Peyer's patch (tissue), 4 donors: ENCODE measurements at regions not wholly inside any gene's neighbourhood (a gene's known extent, or its start where the extent isn't known, plus 50 kb on each side); places are given as distances from the start of the nearest gene placed in this dataset.

ENCODE experiments used
- DNase-seq, 3 donors: peaks; one replicate each; pipeline ENCODE4 v3.0.0-alpha.2; 2017 to 2019
- H3K27ac ChIP-seq, 4 donors: fragments of 200-600 bp; sonication (generic); one replicate each; pipeline ENCODE4 v1.5.1; 2016 to 2019
- H3K27me3 ChIP-seq, 2 donors: fragments of 200-600 bp; sonication (generic); one replicate each; pipeline ENCODE4 v1.5.1; 2019
- H3K36me3 ChIP-seq, 3 donors: fragments of 200-600 bp; sonication (generic); one replicate each; pipeline ENCODE4 v1.5.1; 2016 to 2019
- H3K4me1 ChIP-seq, 4 donors: fragments of 200-600 bp; sonication (generic); one replicate each; pipeline ENCODE4 v1.5.1; 2016 to 2019
- H3K4me3 ChIP-seq, 4 donors: fragments of 200-600 bp; sonication (generic); 1 replicate in 3 of 4; 2 replicates in 1 of 4; pipeline ENCODE4 v1.5.1; 2016 to 2019; ENCODE audit warnings: mild to moderate bottlenecking in 1 of 4
- H3K9me3 ChIP-seq, 4 donors: fragments of 200-600 bp; sonication (generic); one replicate each; pipeline ENCODE4 v1.5.1; 2016 to 2019; ENCODE audit warnings: mild to moderate bottlenecking in 1 of 4
- POLR2A ChIP-seq, 2 donors: fragments of 450-650 bp; IDR thresholded peaks; one replicate each; pipeline ENCODE4 v1.5.1; 2017; ENCODE audit warnings: antibody characterized with exemption in 2 of 2, mild to moderate bottlenecking in 2 of 2, moderate library complexity in 2 of 2
- TF ChIP-seq, protein P1 (sequence below), 6 experiments: fragments of 450-650 bp in 4 of 6; fragments of 200-600 bp in 2 of 6; sonication (generic) in 1 of 6; IDR thresholded peaks; one replicate each; pipeline ENCODE4 v1.5.1; 2017 to 2019; ENCODE audit warnings: antibody characterized with exemption in 6 of 6, mild to moderate bottlenecking in 3 of 6, moderate library complexity in 1 of 6

DNA sequence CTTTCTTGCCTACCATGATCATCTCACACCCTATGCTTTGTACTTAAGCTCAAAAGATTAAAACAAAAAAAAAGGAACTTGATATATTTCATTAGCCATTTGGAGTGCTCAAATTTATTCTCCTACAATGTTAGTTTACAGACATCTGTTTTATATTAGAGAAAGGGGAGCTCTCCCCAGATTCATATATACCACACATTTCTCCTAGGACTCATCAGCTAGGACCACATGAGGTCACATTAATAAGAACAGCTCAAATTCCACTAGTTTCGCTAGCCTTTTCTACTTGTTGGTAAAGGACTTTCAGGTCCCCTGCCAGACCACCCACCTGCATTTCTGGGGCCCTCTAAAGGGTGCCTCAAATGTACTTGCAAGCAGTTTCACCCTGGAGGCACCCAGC, 151.2 kb upstream of the MMADHC start:
- TF ChIP-seq POLR2A (IDR thresholded peaks at IDR 0.05), result no peak
- H3K4me1 ChIP-seq, result no peaks in the 10 kb centered on the region
- no peak overlapping the region for H3K4me3 ChIP-seq
- DNase-seq, result no peak
- H3K9me3 ChIP-seq, result no peaks in the 10 kb centered on the region
- H3K27me3 ChIP-seq, result no peaks in the 10 kb centered on the region
- H3K27ac ChIP-seq, result no peak overlapping the region
- no peaks in the 10 kb centered on the region for H3K36me3 ChIP-seq

DNA sequence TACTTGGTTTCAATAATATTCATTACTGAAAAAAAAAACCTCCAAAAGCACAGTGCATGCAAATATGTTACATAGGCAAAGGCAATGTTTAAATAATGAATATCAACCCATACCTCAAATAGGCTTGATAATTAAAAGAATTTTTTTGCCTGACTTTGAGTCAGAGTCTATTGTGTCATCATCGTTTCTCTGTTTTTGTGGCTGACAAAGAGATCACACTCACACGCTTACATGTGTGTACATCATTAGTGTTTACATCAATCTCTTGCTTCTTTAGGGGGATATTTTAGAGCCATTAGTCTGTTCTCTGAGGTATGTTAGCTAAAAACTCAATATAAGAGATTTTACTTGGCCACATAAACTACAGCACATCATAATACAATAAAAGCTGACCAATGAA, 150.3 kb upstream of the MMADHC start:
- no peaks in the 10 kb centered on the region for H3K36me3 ChIP-seq
- H3K4me3 ChIP-seq, result no peak overlapping the region
- TF ChIP-seq, protein P1, sequence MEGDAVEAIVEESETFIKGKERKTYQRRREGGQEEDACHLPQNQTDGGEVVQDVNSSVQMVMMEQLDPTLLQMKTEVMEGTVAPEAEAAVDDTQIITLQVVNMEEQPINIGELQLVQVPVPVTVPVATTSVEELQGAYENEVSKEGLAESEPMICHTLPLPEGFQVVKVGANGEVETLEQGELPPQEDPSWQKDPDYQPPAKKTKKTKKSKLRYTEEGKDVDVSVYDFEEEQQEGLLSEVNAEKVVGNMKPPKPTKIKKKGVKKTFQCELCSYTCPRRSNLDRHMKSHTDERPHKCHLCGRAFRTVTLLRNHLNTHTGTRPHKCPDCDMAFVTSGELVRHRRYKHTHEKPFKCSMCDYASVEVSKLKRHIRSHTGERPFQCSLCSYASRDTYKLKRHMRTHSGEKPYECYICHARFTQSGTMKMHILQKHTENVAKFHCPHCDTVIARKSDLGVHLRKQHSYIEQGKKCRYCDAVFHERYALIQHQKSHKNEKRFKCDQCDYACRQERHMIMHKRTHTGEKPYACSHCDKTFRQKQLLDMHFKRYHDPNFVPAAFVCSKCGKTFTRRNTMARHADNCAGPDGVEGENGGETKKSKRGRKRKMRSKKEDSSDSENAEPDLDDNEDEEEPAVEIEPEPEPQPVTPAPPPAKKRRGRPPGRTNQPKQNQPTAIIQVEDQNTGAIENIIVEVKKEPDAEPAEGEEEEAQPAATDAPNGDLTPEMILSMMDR (IDR thresholded peaks at IDR 0.05), result no peak
- no peak for TF ChIP-seq POLR2A (IDR thresholded peaks at IDR 0.05)
- no peaks in the 10 kb centered on the region for H3K4me1 ChIP-seq
- no peaks in the 10 kb centered on the region for H3K9me3 ChIP-seq
- DNase-seq, result no peak
- no peaks in the 10 kb centered on the region for H3K27me3 ChIP-seq
- no peak overlapping the region for H3K27ac ChIP-seq

DNA sequence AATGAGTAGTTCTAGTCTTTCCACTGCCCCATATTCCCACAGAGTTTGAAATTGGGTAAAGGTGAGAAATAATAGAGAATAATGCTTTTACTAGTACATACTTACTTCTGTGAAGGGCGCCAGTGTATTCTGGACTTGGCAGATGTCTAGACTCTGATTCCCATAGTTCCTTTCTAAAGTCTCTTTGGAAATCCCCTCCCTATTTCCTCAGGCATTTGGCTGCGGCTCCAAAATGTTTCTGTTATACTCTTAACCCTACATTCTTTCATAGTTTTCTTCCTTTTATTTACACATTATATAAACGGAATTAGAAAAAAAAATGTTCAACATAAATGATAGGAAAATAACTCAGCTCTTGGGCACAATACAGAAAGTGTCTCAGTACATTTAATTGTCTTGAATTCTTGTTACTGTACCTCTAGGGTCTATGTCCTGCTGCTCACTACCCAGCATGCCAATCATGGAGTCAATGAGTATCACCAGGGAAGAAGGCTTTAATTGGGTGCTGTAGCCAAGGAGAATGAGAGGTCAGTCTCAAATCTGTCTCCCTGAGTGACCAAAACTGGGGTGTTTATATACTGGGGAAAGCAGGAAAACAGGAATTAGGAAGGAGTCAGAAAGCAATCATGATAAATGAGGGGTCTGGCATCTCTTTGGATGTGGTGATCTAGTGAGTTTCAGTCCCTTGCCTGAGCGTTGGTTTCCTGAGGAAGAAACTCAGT, 147.8 kb upstream of the MMADHC start:
- no peak for DNase-seq
- no peaks in the 10 kb centered on the region for H3K4me1 ChIP-seq
- TF ChIP-seq POLR2A (IDR thresholded peaks at IDR 0.05), result no peak
- TF ChIP-seq, protein P1 (IDR thresholded peaks at IDR 0.05), result no peak
- H3K36me3 ChIP-seq, result no peaks in the 10 kb centered on the region
- H3K27me3 ChIP-seq, result no peaks in the 10 kb centered on the region
- no peak overlapping the region for H3K4me3 ChIP-seq
- no peak overlapping the region for H3K27ac ChIP-seq
- H3K9me3 ChIP-seq, result no peaks in the 10 kb centered on the region

DNA sequence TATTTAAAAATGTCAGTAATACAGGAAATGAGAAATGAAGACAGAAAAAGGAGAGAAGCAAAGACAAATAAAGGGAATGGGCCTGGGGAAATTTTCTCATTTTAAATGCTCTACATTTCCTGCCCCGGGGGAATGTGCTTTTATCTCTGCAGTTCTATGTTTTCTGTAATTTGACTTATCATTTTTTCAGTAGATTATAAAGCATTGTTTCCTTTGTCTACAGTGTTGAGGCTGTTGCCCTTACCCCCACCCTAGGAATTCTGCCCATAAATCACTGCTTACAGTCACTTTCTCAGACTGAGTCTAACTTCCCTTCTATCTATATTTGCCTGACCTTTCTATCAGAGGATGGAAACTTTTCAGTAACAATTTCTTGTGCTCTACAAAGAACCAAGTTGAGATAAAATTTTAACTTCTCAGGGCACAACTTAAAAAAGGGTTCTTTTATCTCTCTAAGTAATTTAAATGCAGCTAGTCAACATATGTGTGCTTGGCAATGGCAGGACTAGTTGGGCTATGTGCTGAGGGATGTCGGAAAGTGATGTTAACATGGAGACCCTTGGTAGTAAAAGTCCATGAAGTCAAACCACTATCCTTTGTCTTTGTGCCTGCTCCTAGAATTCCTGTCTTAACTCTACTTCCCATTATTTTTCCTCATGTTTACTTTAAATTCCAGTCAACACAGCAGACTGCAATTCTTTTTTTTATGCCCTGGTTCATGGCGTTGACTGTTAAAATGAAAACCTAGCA, 146.5 kb upstream of the MMADHC start:
- no peaks in the 10 kb centered on the region for H3K4me1 ChIP-seq
- no peaks in the 10 kb centered on the region for H3K36me3 ChIP-seq
- H3K4me3 ChIP-seq, result no peak overlapping the region
- TF ChIP-seq, protein P1 (IDR thresholded peaks at IDR 0.05), result no peak
- no peak for TF ChIP-seq POLR2A (IDR thresholded peaks at IDR 0.05)
- DNase-seq, result no peak
- H3K27ac ChIP-seq, result no peak overlapping the region
- H3K9me3 ChIP-seq, result no peaks in the 10 kb centered on the region
- H3K27me3 ChIP-seq, result no peaks in the 10 kb centered on the region

DNA sequence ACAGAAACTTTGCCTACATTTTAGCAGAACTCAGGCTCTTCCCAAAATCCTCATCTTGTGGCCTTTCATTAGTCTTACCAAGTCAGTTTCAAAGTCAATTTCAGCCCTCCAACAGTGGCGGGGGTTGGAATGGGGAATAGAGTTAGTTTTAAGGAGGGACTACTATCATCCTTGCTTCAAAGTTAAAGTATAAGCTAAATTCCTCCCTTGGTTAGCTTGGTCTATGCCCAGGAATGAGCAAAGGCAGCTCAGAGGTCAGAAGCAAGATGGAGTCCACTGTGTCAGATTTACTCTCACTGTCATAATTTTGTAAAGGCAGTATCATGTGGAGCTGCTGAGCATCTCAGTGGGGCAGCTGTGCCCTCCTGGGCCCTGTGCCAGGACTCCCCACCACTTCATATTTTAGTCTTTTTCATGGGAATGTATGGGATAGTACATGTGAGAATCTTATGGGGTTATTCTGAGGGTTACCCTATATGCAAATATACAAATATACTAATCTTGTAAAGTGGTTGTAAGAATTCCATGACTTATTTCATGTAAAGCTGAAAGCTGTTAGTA, 145.2 kb upstream of the MMADHC start:
- H3K27me3 ChIP-seq, result no peaks in the 10 kb centered on the region
- no peaks in the 10 kb centered on the region for H3K36me3 ChIP-seq
- no peak for DNase-seq
- H3K9me3 ChIP-seq, result no peaks in the 10 kb centered on the region
- TF ChIP-seq, protein P1 (IDR thresholded peaks at IDR 0.05), result no peak
- no peak for TF ChIP-seq POLR2A (IDR thresholded peaks at IDR 0.05)
- H3K4me1 ChIP-seq, result no peaks in the 10 kb centered on the region
- H3K4me3 ChIP-seq, result no peak overlapping the region
- H3K27ac ChIP-seq, result no peak overlapping the region
